NB4 (cell line): ENCODE measurements at regions not wholly inside any gene's neighbourhood (a gene's known extent, or its start where the extent isn't known, plus 50 kb on each side); places are given as distances from the start of the nearest gene placed in this dataset.

Experiments used
- DNase-seq: peaks from one replicate; pipeline ENCODE4 v3.0.0; 2010; ENCODE audit warnings: low read depth
- H3K4me3 ChIP-seq: one replicate; pipeline ENCODE4 v1.5.1; 2011; ENCODE audit warnings: mild to moderate bottlenecking, low read depth, low read length, moderate library complexity
- MAX ChIP-seq: IDR thresholded peaks from 2 replicates; pipeline ENCODE4 v1.6.1; 2011; ENCODE audit warnings: low read depth, low read length
- MYC ChIP-seq: IDR thresholded peaks from 2 replicates; pipeline ENCODE4 v1.6.1; 2011; ENCODE audit warnings: low read depth, low read length
- POLR2A ChIP-seq: IDR thresholded peaks from 2 replicates; pipeline ENCODE4 v1.6.1; 2011; ENCODE audit warnings: mild to moderate bottlenecking; ENCODE audit not compliant: insufficient read length; ENCODE audit errors: extremely low read depth
- TF ChIP-seq, protein P1 (sequence below): IDR thresholded peaks from one replicate; pipeline ENCODE4 v1.5.1; 2012; ENCODE audit warnings: low read depth, low read length

- no peak for DNase-seq
- H3K4me3 ChIP-seq, result no peak overlapping the region
- TF ChIP-seq, protein P1, sequence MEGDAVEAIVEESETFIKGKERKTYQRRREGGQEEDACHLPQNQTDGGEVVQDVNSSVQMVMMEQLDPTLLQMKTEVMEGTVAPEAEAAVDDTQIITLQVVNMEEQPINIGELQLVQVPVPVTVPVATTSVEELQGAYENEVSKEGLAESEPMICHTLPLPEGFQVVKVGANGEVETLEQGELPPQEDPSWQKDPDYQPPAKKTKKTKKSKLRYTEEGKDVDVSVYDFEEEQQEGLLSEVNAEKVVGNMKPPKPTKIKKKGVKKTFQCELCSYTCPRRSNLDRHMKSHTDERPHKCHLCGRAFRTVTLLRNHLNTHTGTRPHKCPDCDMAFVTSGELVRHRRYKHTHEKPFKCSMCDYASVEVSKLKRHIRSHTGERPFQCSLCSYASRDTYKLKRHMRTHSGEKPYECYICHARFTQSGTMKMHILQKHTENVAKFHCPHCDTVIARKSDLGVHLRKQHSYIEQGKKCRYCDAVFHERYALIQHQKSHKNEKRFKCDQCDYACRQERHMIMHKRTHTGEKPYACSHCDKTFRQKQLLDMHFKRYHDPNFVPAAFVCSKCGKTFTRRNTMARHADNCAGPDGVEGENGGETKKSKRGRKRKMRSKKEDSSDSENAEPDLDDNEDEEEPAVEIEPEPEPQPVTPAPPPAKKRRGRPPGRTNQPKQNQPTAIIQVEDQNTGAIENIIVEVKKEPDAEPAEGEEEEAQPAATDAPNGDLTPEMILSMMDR, result no peak
- TF ChIP-seq POLR2A, result no peak
- TF ChIP-seq MYC, result no peak
- no peak for TF ChIP-seq MAX
Observed at GRCh38 chr10:29078919-29079318, 210.0 kb upstream of the LYZL1 start.

GRCh38 chr10:29081231-29081630 is 207.6 kb upstream of the LYZL1 start:
- H3K4me3 ChIP-seq, result no peak overlapping the region
- no peak for TF ChIP-seq MAX
- TF ChIP-seq, protein P1, result no peak
- TF ChIP-seq POLR2A, result no peak
- TF ChIP-seq MYC, result no peak
- no peak for DNase-seq

- H3K4me3 ChIP-seq, result no peak overlapping the region
- DNase-seq, result no peak
- TF ChIP-seq POLR2A (no peak), MYC (no peak), MAX (no peak)
- TF ChIP-seq, protein P1, result no peak
Observed at GRCh38 chr10:29081951-29082685, 206.8 kb upstream of the LYZL1 start.

DNA sequence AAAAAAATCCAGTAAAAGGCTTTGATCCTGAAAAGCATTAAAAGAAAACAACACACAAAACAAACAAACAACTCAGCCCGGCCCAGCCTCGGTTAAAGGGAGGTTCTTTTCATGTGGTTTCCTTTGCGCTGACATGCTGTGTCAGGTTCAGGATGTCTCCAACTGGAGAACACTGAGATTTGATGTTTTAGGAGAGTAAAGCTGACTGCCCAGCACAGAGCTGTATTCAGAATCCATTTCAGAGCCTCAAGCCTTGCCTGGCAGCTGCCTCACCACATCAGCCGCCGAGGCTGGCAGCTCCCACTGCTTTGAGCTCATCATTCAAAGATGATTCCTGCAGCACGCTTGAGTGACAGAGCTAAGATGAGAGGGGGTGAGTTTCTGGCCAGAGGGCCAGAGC is 205.8 kb upstream of the LYZL1 start:
- H3K4me3 ChIP-seq, result no peak overlapping the region
- TF ChIP-seq MAX (no peak), MYC (no peak), POLR2A (no peak)
- TF ChIP-seq, protein P1, result no peak

DNA sequence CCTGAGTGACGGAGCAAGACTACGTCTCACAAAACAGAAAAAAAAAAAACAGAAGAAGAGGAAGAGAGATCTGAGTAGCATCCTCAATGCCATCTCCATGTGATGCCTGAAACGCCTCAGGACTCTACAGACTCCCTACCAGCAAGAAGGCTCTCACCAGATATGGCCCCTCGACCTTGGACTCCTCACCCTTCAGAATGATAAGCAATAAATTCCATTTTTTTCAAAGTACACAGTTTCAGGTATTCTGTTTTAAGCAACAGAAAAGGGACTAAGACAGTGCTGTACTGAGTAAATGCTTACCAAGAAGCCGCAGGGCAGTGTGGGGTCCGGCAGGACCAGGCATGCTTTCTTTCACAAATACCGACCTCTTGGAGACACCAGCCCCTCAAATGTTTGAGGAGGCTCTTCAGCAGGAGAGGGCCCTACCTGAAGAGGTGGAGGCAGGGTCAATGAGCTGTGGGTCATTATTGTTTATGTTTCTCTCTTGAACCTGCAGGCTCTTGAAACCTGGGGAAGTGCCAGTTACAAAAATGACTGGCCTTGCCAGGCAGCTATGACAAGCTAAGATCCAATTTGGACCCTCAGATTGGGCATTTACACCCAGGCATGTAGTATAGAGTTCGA is 204.1 kb upstream of the LYZL1 start:
- no peak overlapping the region for H3K4me3 ChIP-seq
- no peak for TF ChIP-seq POLR2A
- TF ChIP-seq MYC, result no peak
- TF ChIP-seq, protein P1, result no peak
- no peak for TF ChIP-seq MAX
- no peak for DNase-seq

More for the DNA sequence above, 205.8 kb upstream of the LYZL1 start:
- no peak for DNase-seq
